Kidney (tissue), 13 donors: ENCODE measurements at regions not wholly inside any gene's neighbourhood (a gene's known extent, or its start where the extent isn't known, plus 50 kb on each side); places are given as distances from the start of the nearest gene placed in this dataset.

Experiments
- DNase-seq, 5 donors: peaks; one replicate each; pipeline ENCODE4 v3.0.0-alpha.2; 2013 to 2020
- FAIRE-seq: peaks from 2 replicates; lab custom pipeline; 2012; peaks lifted over from hg19 to GRCh38; lab: Jason Lieb, UNC
- H3K27ac ChIP-seq, 2 donors: one replicate each; pipeline ENCODE4 v1.7.0; 2013; ENCODE audit warnings: low read depth in 2 of 2, low read length in 2 of 2, inconsistent platforms in 1 of 2
- H3K27me3 ChIP-seq: one replicate; pipeline ENCODE4 v1.7.1; 2013; ENCODE audit warnings: low read length, inconsistent platforms; ENCODE audit not compliant: control insufficient read depth, insufficient read depth
- H3K36me3 ChIP-seq, 3 donors: one replicate each; pipeline versions ENCODE4 v1.7.0 to v1.7.1; 2013; ENCODE audit warnings: low read length in 3 of 3, control low read depth in 1 of 3, inconsistent platforms in 1 of 3; ENCODE audit not compliant: insufficient read depth in 3 of 3, control insufficient read depth in 2 of 3
- H3K4me1 ChIP-seq, 3 donors: one replicate each; pipeline versions ENCODE4 v1.7.0 to v1.7.1; 2013; ENCODE audit warnings: low read length in 3 of 3, inconsistent platforms in 1 of 3, low read depth in 1 of 3; ENCODE audit not compliant: control insufficient read depth in 2 of 3, insufficient read depth in 2 of 3
- H3K4me3 ChIP-seq, 3 donors: one replicate each; pipeline versions ENCODE4 v1.7.0 to v1.8.1; 2013; ENCODE audit warnings: low read length in 3 of 3, control low read depth in 1 of 3, inconsistent platforms in 1 of 3
- H3K9ac ChIP-seq, 3 donors: one replicate each; pipeline versions ENCODE4 v1.7.0 to v1.7.1; 2013; ENCODE audit warnings: low read length in 3 of 3, control low read depth in 1 of 3, inconsistent platforms in 1 of 3
- H3K9me3 ChIP-seq, 3 donors: one replicate each; pipeline versions ENCODE4 v1.7.0 to v1.7.1; 2013; ENCODE audit warnings: low read length in 3 of 3, control low read depth in 1 of 3, inconsistent platforms in 1 of 3; ENCODE audit not compliant: control insufficient read depth in 2 of 3, insufficient read depth in 1 of 3
- CTCF ChIP-seq: IDR thresholded peaks from 3 replicates; pipeline ENCODE4 v1.5.1; 2012; ENCODE audit warnings: mild to moderate bottlenecking, moderate library complexity, borderline replicate concordance; ENCODE audit not compliant: insufficient read depth; ENCODE audit errors: extremely low read depth
- intact Hi-C: fragments of 100-400 bp; cut with DNase I; formaldehyde crosslinking; loops from one replicate; pipeline ENCODE4 v1.11.1; 2022
- donor health status: control.
- donor health status: control.
- donor health status: control.
- donor health status: control.
- donor health status: control.
- donor health status: DM: yes; HTN: yes; CAD: no.
- donor health status: Normal renal cell carcinoma (clear cell type).

GRCh38 chr3:106160396-106160795, 291.6 kb upstream of the CBLB start:
- intact Hi-C loops, result no loop called here
- H3K9me3 ChIP-seq, result no peaks in the 10 kb centered on the region
- H3K27ac ChIP-seq, result no peak overlapping the region
- no peak overlapping the region for H3K4me3 ChIP-seq
- no peak for FAIRE-seq
- no peaks in the 10 kb centered on the region for H3K4me1 ChIP-seq
- H3K36me3 ChIP-seq, result no peaks in the 10 kb centered on the region
- TF ChIP-seq CTCF, result no peak
- no peaks in the 10 kb centered on the region for H3K27me3 ChIP-seq
- no peak overlapping the region for H3K9ac ChIP-seq
- no peak for DNase-seq

GRCh38 chr3:106161246-106161645, 292.4 kb upstream of the CBLB start:
- FAIRE-seq, result no peak
- Histone ChIP-seq H3K4me3 (no peak overlapping the region), H3K27ac (no peak overlapping the region), H3K4me1 (no peaks in the 10 kb centered on the region), H3K36me3 (no peaks in the 10 kb centered on the region), H3K9me3 (no peaks in the 10 kb centered on the region), H3K27me3 (no peaks in the 10 kb centered on the region), H3K9ac (no peak overlapping the region)
- no peak for TF ChIP-seq CTCF
- peak in 3 of 5 donors; percentile 17 to 48 (median 39) for DNase-seq
- intact Hi-C loops, result no loop called here

- Histone ChIP-seq H3K27ac (no peak overlapping the region), H3K36me3 (no peaks in the 10 kb centered on the region), H3K4me1 (no peaks in the 10 kb centered on the region), H3K9ac (no peak overlapping the region), H3K9me3 (no peaks in the 10 kb centered on the region), H3K4me3 (no peak overlapping the region), H3K27me3 (no peaks in the 10 kb centered on the region)
- FAIRE-seq (no peak), DNase-seq (no peak)
- TF ChIP-seq CTCF, result no peak
- intact Hi-C loops, result no loop called here
Observed at GRCh38 chr3:106167728-106168127, 298.9 kb upstream of the CBLB start.

- FAIRE-seq, result no peak
- no peak for DNase-seq
- H3K9ac ChIP-seq, result no peak overlapping the region
- no peaks in the 10 kb centered on the region for H3K4me1 ChIP-seq
- no peaks in the 10 kb centered on the region for H3K9me3 ChIP-seq
- no peaks in the 10 kb centered on the region for H3K27me3 ChIP-seq
- intact Hi-C loops, result no loop called here
- H3K4me3 ChIP-seq, result no peak overlapping the region
- no peaks in the 10 kb centered on the region for H3K36me3 ChIP-seq
- no peak overlapping the region for H3K27ac ChIP-seq
- no peak for TF ChIP-seq CTCF
Observed at GRCh38 chr3:106168962-106169750, 300.3 kb upstream of the CBLB start.
